HCT116 (cell line): ENCODE measurements at regions not wholly inside any gene's neighbourhood (a gene's known extent, or its start where the extent isn't known, plus 50 kb on each side); places are given as distances from the start of the nearest gene placed in this dataset.

Experiments used
- ATAC-seq: fragments of 200-7000 bp; cut with Tn5 transposase; 2 replicates; pipeline ENCODE4 v1.9.1; 2020; ENCODE audit warnings: mild to moderate bottlenecking, moderate library complexity
- BruUV-seq: library from RNA; stranded (reverse); fragments of 400-500 nt; replicated peaks from 2 replicates; lab custom pipeline; 2021; lab: Mats Ljungman, UMichigan
- CTCF ChIA-PET: fragments of 300-600 bp; sonication (Branson Sonifier 250); formaldehyde crosslinking; loops from one replicate; lab custom pipeline; 2021; ENCODE audit warnings: antibody characterized with exemption; lab: Charles Lee
- POLR2A ChIA-PET: fragments of 300-600, 350-600 bp; sonication (Branson Sonifier 250); formaldehyde crosslinking; loops from one replicate; lab custom pipeline; 2021; ENCODE audit warnings: antibody characterized with exemption; lab: Charles Lee
- RAD21 ChIA-PET, 2 experiments: fragments of 300-600 bp; sonication (Branson Sonifier 250); formaldehyde crosslinking; loops; one replicate each; lab custom pipeline; 2023; ENCODE audit warnings: low total read pairs in 2 of 2; ENCODE audit not compliant: uncharacterized antibody in 2 of 2, unreplicated experiment in 2 of 2, low non-redundant PET in 1 of 2; lab: Charles Lee
- DNase-seq: peaks from one replicate; pipeline ENCODE4 v3.0.0-alpha.2; 2010; ENCODE audit warnings: low read depth, low spot score
- H2AFZ ChIP-seq: fragments of 200-600 bp; shearing (Covaris generic), sonication (generic); 2 replicates; pipeline ENCODE4 v1.6.1; 2017; ENCODE audit warnings: low read depth, mixed run types, mixed read lengths, antibody characterized with exemption, low read length; ENCODE audit not compliant: poor library complexity, severe bottlenecking
- H3K27ac ChIP-seq: 2 replicates; pipeline ENCODE4 v1.5.1; 2012; ENCODE audit warnings: low read depth, low read length
- H3K27me3 ChIP-seq: fragments of 200-600 bp; sonication (generic); 2 replicates; pipeline ENCODE4 v1.6.1; 2016; ENCODE audit warnings: mixed run types, low read length, mixed read lengths; ENCODE audit not compliant: insufficient read depth
- H3K36me3 ChIP-seq, 2 experiments: fragments of 200-500 bp in 1 of 2; fragments of 200-600 bp in 1 of 2; sonication (Bioruptor generic) in 1 of 2; sonication (generic) in 1 of 2; 2 replicates each; pipeline versions ENCODE4 v1.5.1 to v1.6.1; 2014 to 2016; ENCODE audit warnings: low read length in 2 of 2, inconsistent platforms in 1 of 2, mixed read lengths in 1 of 2, mixed run types in 1 of 2; ENCODE audit not compliant: insufficient read depth in 2 of 2, control insufficient read depth in 1 of 2
- H3K4me1 ChIP-seq, 2 experiments: fragments of 200-600 bp in 1 of 2; sonication (generic) in 1 of 2; 2 replicates each; pipeline versions ENCODE4 v1.5.1 to v1.6.1; 2012 to 2017; ENCODE audit warnings: low read length in 2 of 2, inconsistent platforms in 1 of 2, mild to moderate bottlenecking in 1 of 2, mixed read lengths in 1 of 2, mixed run types in 1 of 2, moderate library complexity in 1 of 2; ENCODE audit not compliant: insufficient read depth in 2 of 2, control insufficient read depth in 1 of 2
- H3K4me2 ChIP-seq: fragments of 200-600 bp; sonication (generic); 2 replicates; pipeline ENCODE4 v1.6.1; 2017; ENCODE audit warnings: mixed run types, low read length, mixed read lengths
- H3K4me3 ChIP-seq, 2 experiments: fragments of 200-600 bp in 1 of 2; sonication (generic) in 1 of 2; replicated peaks in 1 of 2; 2 replicates each; pipeline ENCODE4 v1.5.1; 2011 to 2016; ENCODE audit warnings: low read length in 2 of 2, control low read depth in 1 of 2, low read depth in 1 of 2, mild to moderate bottlenecking in 1 of 2, mixed read lengths in 1 of 2, mixed run types in 1 of 2
- H3K79me2 ChIP-seq: fragments of 200-600 bp; sonication (generic); 2 replicates; pipeline ENCODE4 v1.6.1; 2017; ENCODE audit warnings: mild to moderate bottlenecking, mixed run types, low read length, moderate library complexity, mixed read lengths; ENCODE audit not compliant: insufficient read depth
- H3K9ac ChIP-seq: fragments of 200-600 bp; sonication (generic); 2 replicates; pipeline ENCODE4 v1.6.1; 2016; ENCODE audit warnings: low read length, mixed read lengths
- H3K9me2 ChIP-seq: fragments of 200-600 bp; sonication (generic), shearing (Covaris generic); 2 replicates; pipeline ENCODE4 v1.6.1; 2017; ENCODE audit warnings: mixed run types, mild to moderate bottlenecking, moderate library complexity; ENCODE audit not compliant: insufficient read depth
- H3K9me3 ChIP-seq, 2 experiments: fragments of 200-500 bp in 1 of 2; fragments of 200-600 bp in 1 of 2; sonication (Bioruptor generic) in 1 of 2; sonication (generic) in 1 of 2; 2 replicates each; pipeline ENCODE4 v1.6.1; 2014 to 2017; ENCODE audit warnings: low read length in 2 of 2, mixed read lengths in 2 of 2, inconsistent platforms in 1 of 2, low read depth in 1 of 2, mild to moderate bottlenecking in 1 of 2, mixed run types in 1 of 2, moderate library complexity in 1 of 2; ENCODE audit not compliant: control insufficient read depth in 1 of 2, insufficient read depth in 1 of 2
- H4K20me1 ChIP-seq: fragments of 200-600 bp; sonication (generic), shearing (Covaris generic); 2 replicates; pipeline ENCODE4 v1.6.1; 2017; ENCODE audit warnings: mixed run types, mild to moderate bottlenecking, moderate library complexity; ENCODE audit not compliant: insufficient read depth
- ATF3 ChIP-seq: IDR thresholded peaks from 2 replicates; pipeline ENCODE4 v1.6.1; 2012
- CBX3 ChIP-seq: IDR thresholded peaks from 2 replicates; pipeline ENCODE4 v1.6.1; 2012; ENCODE audit warnings: low read depth
- CEBPB ChIP-seq: IDR thresholded peaks from 2 replicates; pipeline ENCODE4 v1.6.1; 2012; ENCODE audit warnings: low read depth
- CTCF ChIP-seq, 3 experiments: fragments of 200-600 bp in 1 of 3; sonication (generic) in 1 of 3; IDR thresholded peaks in 2 of 3; conservative IDR thresholded peaks in 1 of 3; 2 replicates each; pipeline ENCODE4 v1.5.1; 2012 to 2017; ENCODE audit warnings: low read depth in 2 of 3, low read length in 2 of 3, antibody characterized with exemption in 1 of 3, borderline replicate concordance in 1 of 3, control low read depth in 1 of 3, mild to moderate bottlenecking in 1 of 3, mixed read lengths in 1 of 3, mixed run types in 1 of 3, moderate library complexity in 1 of 3; ENCODE audit not compliant: insufficient read depth in 1 of 3
- EGR1 ChIP-seq: IDR thresholded peaks from 2 replicates; pipeline ENCODE4 v1.6.1; 2012; ENCODE audit warnings: low read depth
- ELF1 ChIP-seq: IDR thresholded peaks from 2 replicates; pipeline ENCODE4 v1.6.1; 2012; ENCODE audit warnings: low read depth, borderline replicate concordance
- EZH2 ChIP-seq: fragments of 200-600 bp; sonication (generic); IDR thresholded peaks from 2 replicates; pipeline ENCODE4 v1.6.1; 2017; ENCODE audit warnings: antibody characterized with exemption, mixed run types
- EZH2phosphoT487 ChIP-seq: fragments of 200-600 bp; IDR thresholded peaks from 2 replicates; pipeline ENCODE4 v1.6.1; 2018; ENCODE audit warnings: antibody characterized with exemption, borderline replicate concordance
- FOSL1 ChIP-seq: IDR thresholded peaks from 2 replicates; pipeline ENCODE4 v1.6.1; 2012; ENCODE audit warnings: low read depth
- JUND ChIP-seq: IDR thresholded peaks from 2 replicates; pipeline ENCODE4 v1.6.1; 2012
- MAX ChIP-seq: IDR thresholded peaks from 2 replicates; pipeline ENCODE4 v1.6.1; 2012
- POLR2A ChIP-seq: IDR thresholded peaks from 2 replicates; pipeline ENCODE4 v1.7.0; 2011; ENCODE audit warnings: borderline replicate concordance; ENCODE audit not compliant: insufficient read depth, insufficient read length; ENCODE audit errors: extremely low read depth
- POLR2AphosphoS5 ChIP-seq: IDR thresholded peaks from 2 replicates; pipeline ENCODE4 v1.6.1; 2011; ENCODE audit warnings: mild to moderate bottlenecking, low read depth, low read length, moderate library complexity
- REST ChIP-seq: IDR thresholded peaks from 2 replicates; pipeline ENCODE4 v1.6.1; 2012; ENCODE audit warnings: low read depth
- SIN3A ChIP-seq: IDR thresholded peaks from 2 replicates; pipeline ENCODE4 v1.6.1; 2012; ENCODE audit warnings: low read depth
- SRF ChIP-seq: IDR thresholded peaks from 2 replicates; pipeline ENCODE4 v1.6.1; 2012; ENCODE audit warnings: low read depth
- TCF7L2 ChIP-seq: IDR thresholded peaks from 2 replicates; pipeline ENCODE4 v1.7.0; 2011; ENCODE audit warnings: borderline replicate concordance, inconsistent platforms; ENCODE audit not compliant: insufficient read depth, insufficient read length; ENCODE audit errors: extremely low read depth
- YY1 ChIP-seq: IDR thresholded peaks from 2 replicates; pipeline ENCODE4 v1.6.1; 2011; ENCODE audit warnings: low read length, low read depth, moderate library complexity, mild to moderate bottlenecking; ENCODE audit not compliant: insufficient replicate concordance; ENCODE audit errors: extremely low read depth
- ZFX ChIP-seq: fragments of 450-650 bp; IDR thresholded peaks from 2 replicates; pipeline ENCODE4 v1.6.1; 2017
- intact Hi-C: fragments of 100-400 bp; cut with micrococcal nuclease; formaldehyde crosslinking; loops from 2 replicates; pipeline ENCODE4 v1.10.0; 2022

GRCh38 chr13:94967183-94968039, 255.1 kb upstream of the SOX21 start:
- RAD21 ChIA-PET: no interaction called here
- ATAC-seq: no peak
- Histone ChIP-seq H3K27ac (no peak overlapping the region), H3K4me3 (no peak overlapping the region), H4K20me1 (no peaks in the 10 kb centered on the region), H3K79me2 (no peaks in the 10 kb centered on the region), H3K9me3 (no peaks in the 10 kb centered on the region), H3K27me3 (peaks cover 81% of the 10 kb centered on the region), H3K9ac (no peak overlapping the region), H3K4me1 (no peaks in the 10 kb centered on the region), H3K9me2 (no peaks in the 10 kb centered on the region)
- POLR2A ChIA-PET: no interaction called here
- CTCF ChIA-PET: no interaction called here
- DNase-seq: no peak
- intact Hi-C loops: no loop called here
- no TSS peak for BruUV-seq
- TF ChIP-seq SRF: no peak
- no peak for TF ChIP-seq EZH2phosphoT487
- TF ChIP-seq REST: no peak
- TF ChIP-seq SIN3A: no peak
- TF ChIP-seq EGR1: no peak
- TF ChIP-seq TCF7L2: no peak
- no peak for TF ChIP-seq ATF3
- no peak for TF ChIP-seq FOSL1
- no peak for TF ChIP-seq CTCF (IDR thresholded peaks at IDR 0.05 in 2 of 3, conservative IDR thresholded peaks at IDR 0.05 in 1 of 3; ENCODE audit: borderline replicate concordance in 1 of 3, insufficient read depth in 1 of 3, low read depth in 2 of 3, low read length in 2 of 3)
- TF ChIP-seq MAX: no peak
- no peak for TF ChIP-seq ELF1
- TF ChIP-seq POLR2A: no peak
- no peak for TF ChIP-seq JUND
- TF ChIP-seq ZFX: no peak
- no peak for TF ChIP-seq EZH2
- no peak for TF ChIP-seq CEBPB
- TF ChIP-seq CBX3: no peak
- TF ChIP-seq YY1: no peak
- TF ChIP-seq POLR2AphosphoS5: no peak
- TF ChIP-seq, all 23 proteins: peak for 0
- Histone ChIP-seq H3K4me2 (no peak overlapping the region), H2AFZ (no peak overlapping the region), H3K36me3 (no peaks in the 10 kb centered on the region)
